Transverse colon (tissue), 4 donors: ENCODE measurements at regions not wholly inside any gene's neighbourhood (a gene's known extent, or its start where the extent isn't known, plus 50 kb on each side); places are given as distances from the start of the nearest gene placed in this dataset.

Source experiments
- DNase-seq: peaks from one replicate; pipeline ENCODE4 v3.0.0-alpha.2; 2019
- H3K27ac ChIP-seq, 4 donors: fragments of 200-600 bp; sonication (generic); 2 replicates each; pipeline ENCODE4 v1.5.1; 2016 to 2018; ENCODE audit warnings: inconsistent platforms in 4 of 4
- H3K27me3 ChIP-seq: fragments of 200-600 bp; sonication (generic); 2 replicates; pipeline ENCODE4 v1.5.1; 2017; ENCODE audit warnings: inconsistent platforms
- H3K36me3 ChIP-seq, 4 donors: fragments of 200-600 bp; sonication (generic); 2 replicates each; pipeline ENCODE4 v1.5.1; 2017 to 2019; ENCODE audit warnings: inconsistent platforms in 4 of 4
- H3K4me1 ChIP-seq, 4 donors: fragments of 200-600 bp; sonication (generic); 2 replicates each; pipeline ENCODE4 v1.5.1; 2017 to 2020; ENCODE audit warnings: inconsistent platforms in 4 of 4
- H3K4me3 ChIP-seq, 4 donors: fragments of 200-600 bp; sonication (generic); 1 replicate in 1 of 4; 2 replicates in 3 of 4; pipeline versions ENCODE4 v1.5.1 to v1.6.1; 2017 to 2019; ENCODE audit warnings: inconsistent platforms in 4 of 4
- H3K9me3 ChIP-seq, 2 donors: fragments of 200-600 bp; sonication (generic); 2 replicates each; pipeline ENCODE4 v1.5.1; 2017 to 2019; ENCODE audit warnings: inconsistent platforms in 2 of 2
- EP300 ChIP-seq: sonication (generic); formaldehyde crosslinking; IDR thresholded peaks from one replicate; pipeline ENCODE4 v1.6.1; 2017; ENCODE audit warnings: antibody characterized with exemption, low read depth
- POLR2A ChIP-seq: fragments of 450-650 bp; IDR thresholded peaks from one replicate; pipeline ENCODE4 v1.6.1; 2016; ENCODE audit warnings: antibody characterized with exemption, mild to moderate bottlenecking, moderate library complexity
- POLR2AphosphoS5 ChIP-seq, 3 donors: sonication (generic); formaldehyde crosslinking; IDR thresholded peaks; one replicate each; pipeline ENCODE4 v1.6.1; 2016; ENCODE audit warnings: antibody characterized with exemption in 3 of 3
- WGBS, 2 donors: methylation state at CpG; one replicate each; pipeline ENCODE4 v1.1.5; 2018; ENCODE audit warnings: low coverage in 1 of 2; 5-methylcytosine and 5-hydroxymethylcytosine counted together
- in situ Hi-C, 4 donors: fragments of 200-750 bp; cut with MboI; loops; one replicate each; pipeline versions ENCODE4 v1.15.0 to v1.15.1; 2017; ENCODE audit warnings: low sequenced_read_pairs in 3 of 4, low pct_ligation_motif_present in 1 of 4, low pct_unique_long_range_greater_than_20kb in 1 of 4
- intact Hi-C: fragments of 100-400 bp; cut with DNase I; formaldehyde crosslinking; loops from one replicate; pipeline ENCODE4 v1.15.1; 2023; ENCODE audit warnings: low total_unique reads
- TF ChIP-seq, protein P1 (sequence below), 5 experiments: fragments of 200-600 bp in 3 of 5; fragments of 450-650 bp in 2 of 5; sonication (generic) in 3 of 5; IDR thresholded peaks; 1 replicate in 2 of 5; 2 replicates in 3 of 5; pipeline ENCODE4 v1.5.1; 2016 to 2017; ENCODE audit warnings: antibody characterized with exemption in 5 of 5, inconsistent platforms in 3 of 5, mild to moderate bottlenecking in 2 of 5, moderate library complexity in 1 of 5

- no peaks in the 10 kb centered on the region for H3K27me3 ChIP-seq
- no peak for DNase-seq
- no peaks in the 10 kb centered on the region for H3K9me3 ChIP-seq
- in situ Hi-C loops (no loop called here), intact Hi-C loops (no loop called here)
- H3K4me3 ChIP-seq, result no peak overlapping the region
- H3K27ac ChIP-seq, result no peak overlapping the region
- TF ChIP-seq EP300, result no peak
- TF ChIP-seq, protein P1, sequence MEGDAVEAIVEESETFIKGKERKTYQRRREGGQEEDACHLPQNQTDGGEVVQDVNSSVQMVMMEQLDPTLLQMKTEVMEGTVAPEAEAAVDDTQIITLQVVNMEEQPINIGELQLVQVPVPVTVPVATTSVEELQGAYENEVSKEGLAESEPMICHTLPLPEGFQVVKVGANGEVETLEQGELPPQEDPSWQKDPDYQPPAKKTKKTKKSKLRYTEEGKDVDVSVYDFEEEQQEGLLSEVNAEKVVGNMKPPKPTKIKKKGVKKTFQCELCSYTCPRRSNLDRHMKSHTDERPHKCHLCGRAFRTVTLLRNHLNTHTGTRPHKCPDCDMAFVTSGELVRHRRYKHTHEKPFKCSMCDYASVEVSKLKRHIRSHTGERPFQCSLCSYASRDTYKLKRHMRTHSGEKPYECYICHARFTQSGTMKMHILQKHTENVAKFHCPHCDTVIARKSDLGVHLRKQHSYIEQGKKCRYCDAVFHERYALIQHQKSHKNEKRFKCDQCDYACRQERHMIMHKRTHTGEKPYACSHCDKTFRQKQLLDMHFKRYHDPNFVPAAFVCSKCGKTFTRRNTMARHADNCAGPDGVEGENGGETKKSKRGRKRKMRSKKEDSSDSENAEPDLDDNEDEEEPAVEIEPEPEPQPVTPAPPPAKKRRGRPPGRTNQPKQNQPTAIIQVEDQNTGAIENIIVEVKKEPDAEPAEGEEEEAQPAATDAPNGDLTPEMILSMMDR (IDR thresholded peaks at IDR 0.05), result no peak
- TF ChIP-seq POLR2AphosphoS5 (IDR thresholded peaks at IDR 0.05), result no peak
- TF ChIP-seq POLR2A, result no peak
- no peaks in the 10 kb centered on the region for H3K36me3 ChIP-seq
- H3K4me1 ChIP-seq, result no peaks in the 10 kb centered on the region
- WGBS, 2 donors, result 63 to 68% methylated on average over 3 of the region's 3 CpGs
Measured at GRCh38 chr6:8785223-8785622, 349.9 kb upstream of the SLC35B3 start.

- no peaks in the 10 kb centered on the region for H3K4me1 ChIP-seq
- in situ Hi-C loops, result no loop called here
- intact Hi-C loops, result no loop called here
- no peak for DNase-seq
- TF ChIP-seq POLR2A (no peak), EP300 (no peak), POLR2AphosphoS5 (IDR thresholded peaks at IDR 0.05) (no peak)
- TF ChIP-seq, protein P1 (IDR thresholded peaks at IDR 0.05), result no peak
- no peaks in the 10 kb centered on the region for H3K9me3 ChIP-seq
- no peaks in the 10 kb centered on the region for H3K36me3 ChIP-seq
- no peak overlapping the region for H3K27ac ChIP-seq
- no peaks in the 10 kb centered on the region for H3K27me3 ChIP-seq
- H3K4me3 ChIP-seq, result no peak overlapping the region
Measured at GRCh38 chr6:8783191-8783590, 347.8 kb upstream of the SLC35B3 start.

- no peak for DNase-seq
- H3K4me3 ChIP-seq, result no peak overlapping the region
- H3K9me3 ChIP-seq, result no peaks in the 10 kb centered on the region
- intact Hi-C loops (no loop called here), in situ Hi-C loops (no loop called here)
- 70 to 82% methylated on average over 2 of the region's 2 CpGs for WGBS, 2 donors
- H3K36me3 ChIP-seq, result no peaks in the 10 kb centered on the region
- no peaks in the 10 kb centered on the region for H3K27me3 ChIP-seq
- no peaks in the 10 kb centered on the region for H3K4me1 ChIP-seq
- TF ChIP-seq POLR2A (no peak), EP300 (no peak), POLR2AphosphoS5 (IDR thresholded peaks at IDR 0.05) (no peak)
- TF ChIP-seq, protein P1 (IDR thresholded peaks at IDR 0.05), result no peak
- H3K27ac ChIP-seq, result no peak overlapping the region
Measured at GRCh38 chr6:8780653-8781052, 345.3 kb upstream of the SLC35B3 start.

DNA sequence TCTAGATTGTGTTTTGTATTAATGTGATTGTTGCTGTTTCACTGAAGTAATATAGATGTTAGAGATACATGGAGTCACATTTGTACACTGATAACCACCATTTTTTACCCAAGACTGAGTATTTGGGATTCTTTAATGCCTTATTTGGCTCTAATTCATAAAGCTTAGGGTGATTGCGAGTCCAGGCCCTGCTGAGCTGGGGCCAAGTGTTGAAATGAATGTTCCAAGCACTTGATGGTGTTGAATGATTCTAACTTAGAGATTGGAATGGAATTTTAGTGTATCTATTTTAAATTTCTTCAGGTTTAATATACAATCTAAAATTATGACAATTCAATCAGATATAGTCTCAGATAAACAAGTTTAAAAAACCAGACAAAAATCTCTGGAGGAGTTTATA lies 329.4 kb upstream of the SLC35B3 start:
- no peaks in the 10 kb centered on the region for H3K27me3 ChIP-seq
- no peaks in the 10 kb centered on the region for H3K9me3 ChIP-seq
- no peaks in the 10 kb centered on the region for H3K4me1 ChIP-seq
- in situ Hi-C loops (no loop called here), intact Hi-C loops (no loop called here)
- 64 to 67% methylated on average over 1 of the region's 1 CpG for WGBS, 2 donors
- no peak for DNase-seq
- H3K36me3 ChIP-seq, result no peaks in the 10 kb centered on the region
- no peak for TF ChIP-seq POLR2A
- TF ChIP-seq, protein P1 (IDR thresholded peaks at IDR 0.05), result no peak
- H3K27ac ChIP-seq, result no peak overlapping the region
- no peak overlapping the region for H3K4me3 ChIP-seq
